ENCODE measurements at regions not wholly inside any gene's neighbourhood (a gene's known extent, or its start where the extent isn't known, plus 50 kb on each side); places are given as distances from the start of the nearest gene placed in this dataset.
"Not testable (repeated sequence)": the region's sequence is repeated elsewhere in the genome, so short reads cannot be mapped to it uniquely, and the experiment has no call there.

DNA sequence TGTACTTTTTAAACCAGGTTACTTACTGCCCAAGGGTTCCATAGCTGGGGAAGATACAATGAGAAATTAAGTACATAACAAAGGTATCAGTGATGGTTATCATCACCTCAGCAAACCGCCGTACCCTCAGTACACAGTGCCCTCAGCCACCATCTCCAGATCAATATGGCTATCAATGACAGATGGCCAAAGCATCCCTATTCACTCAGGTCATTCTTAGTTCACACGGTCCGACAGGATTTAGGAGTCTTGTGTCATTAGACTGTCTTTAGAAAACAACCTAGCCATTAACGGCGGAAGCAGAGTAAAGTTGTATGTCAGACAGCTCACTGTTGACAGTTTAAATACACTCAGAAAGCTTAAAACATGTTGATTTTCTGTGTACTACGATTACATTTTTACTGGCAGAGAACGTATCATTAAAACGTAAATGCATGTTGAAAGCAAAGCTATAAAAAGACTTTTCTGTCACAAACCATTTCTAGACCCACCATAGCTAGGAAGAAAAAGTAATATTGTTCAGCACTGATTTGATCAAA, 106.9 kb downstream of the HOXA1 start:
- intact Hi-C loops (cut with DNase I; ENCODE audit: low total_unique reads), result no loop called here
- TF ChIP-seq POLR2A (IDR thresholded peaks at IDR 0.05), result no peak
- TF ChIP-seq, protein P1, sequence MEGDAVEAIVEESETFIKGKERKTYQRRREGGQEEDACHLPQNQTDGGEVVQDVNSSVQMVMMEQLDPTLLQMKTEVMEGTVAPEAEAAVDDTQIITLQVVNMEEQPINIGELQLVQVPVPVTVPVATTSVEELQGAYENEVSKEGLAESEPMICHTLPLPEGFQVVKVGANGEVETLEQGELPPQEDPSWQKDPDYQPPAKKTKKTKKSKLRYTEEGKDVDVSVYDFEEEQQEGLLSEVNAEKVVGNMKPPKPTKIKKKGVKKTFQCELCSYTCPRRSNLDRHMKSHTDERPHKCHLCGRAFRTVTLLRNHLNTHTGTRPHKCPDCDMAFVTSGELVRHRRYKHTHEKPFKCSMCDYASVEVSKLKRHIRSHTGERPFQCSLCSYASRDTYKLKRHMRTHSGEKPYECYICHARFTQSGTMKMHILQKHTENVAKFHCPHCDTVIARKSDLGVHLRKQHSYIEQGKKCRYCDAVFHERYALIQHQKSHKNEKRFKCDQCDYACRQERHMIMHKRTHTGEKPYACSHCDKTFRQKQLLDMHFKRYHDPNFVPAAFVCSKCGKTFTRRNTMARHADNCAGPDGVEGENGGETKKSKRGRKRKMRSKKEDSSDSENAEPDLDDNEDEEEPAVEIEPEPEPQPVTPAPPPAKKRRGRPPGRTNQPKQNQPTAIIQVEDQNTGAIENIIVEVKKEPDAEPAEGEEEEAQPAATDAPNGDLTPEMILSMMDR (IDR thresholded peaks at IDR 0.05), result no peak
- H3K4me3 ChIP-seq (ENCODE audit: low read depth, poor library complexity, severe bottlenecking), result no peak overlapping the region
- 83 to 85% methylated on average over 9 of the region's 9 CpGs for WGBS, 2 donors
- DNase-seq (ENCODE audit: low spot score in 2 of 2), result no peak

DNA sequence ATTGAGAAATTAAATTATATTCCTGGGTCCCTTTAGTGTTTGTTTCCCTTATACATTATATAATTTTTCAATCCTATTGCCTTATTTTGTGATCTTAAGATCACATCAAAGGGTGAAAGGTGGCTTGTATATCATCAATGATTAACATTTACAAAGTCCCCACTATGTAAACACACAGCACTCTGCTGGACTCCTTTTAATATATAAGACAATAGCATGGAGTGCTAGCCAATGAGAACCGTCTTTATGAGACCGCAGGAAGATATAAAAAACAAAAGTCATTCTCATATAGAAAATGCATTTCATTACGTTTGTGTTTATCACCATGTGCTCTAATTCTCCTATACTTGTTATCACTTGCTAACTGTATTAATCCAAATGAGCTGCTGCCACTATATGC, 108.5 kb downstream of the HOXA1 start:
- intact Hi-C loops (cut with DNase I; ENCODE audit: low total_unique reads), result no loop called here
- no peak for DNase-seq (ENCODE audit: low spot score in 2 of 2)
- WGBS, 2 donors, result 60 to 75% methylated on average over 3 of the region's 3 CpGs
- H3K4me3 ChIP-seq (ENCODE audit: low read depth, poor library complexity, severe bottlenecking), result no peak overlapping the region
- TF ChIP-seq POLR2A (IDR thresholded peaks at IDR 0.05), result no peak
- TF ChIP-seq, protein P1 (IDR thresholded peaks at IDR 0.05), result no peak

DNA sequence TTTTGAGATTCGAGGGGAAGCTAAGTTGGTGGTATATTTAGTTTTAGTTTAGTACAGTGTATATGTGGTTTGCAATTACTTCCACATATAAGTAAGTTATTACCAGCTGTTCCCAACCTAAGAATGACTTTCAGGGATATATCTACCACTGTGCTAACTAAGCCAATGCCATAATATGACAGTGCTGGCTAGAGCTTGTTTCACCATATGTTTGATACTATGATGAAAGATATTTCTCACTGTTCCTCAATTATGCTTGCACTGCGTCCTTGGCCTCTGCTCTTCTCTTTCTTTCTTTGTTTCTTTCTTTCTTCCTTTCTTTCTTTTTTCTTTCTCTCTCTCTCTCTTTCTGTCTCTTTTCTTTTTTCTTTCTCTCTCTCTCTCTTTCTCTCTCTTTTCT, 113.8 kb upstream of the SKAP2 start:
- DNase-seq (ENCODE audit: low spot score in 2 of 2), result no peak
- WGBS, 2 donors, result 82% methylated on average over 2 of the region's 2 CpGs
- TF ChIP-seq, protein P1 (IDR thresholded peaks at IDR 0.05), result no peak
- TF ChIP-seq POLR2A (IDR thresholded peaks at IDR 0.05), result no peak
- H3K4me3 ChIP-seq (ENCODE audit: low read depth, poor library complexity, severe bottlenecking), result no peak overlapping the region
- intact Hi-C loops (cut with DNase I; ENCODE audit: low total_unique reads), result no loop called here

GRCh38 chr7:26976840-26977239, 112.5 kb upstream of the SKAP2 start:
- TF ChIP-seq, protein P1 (IDR thresholded peaks at IDR 0.05), result no peak
- no peak for TF ChIP-seq POLR2A (IDR thresholded peaks at IDR 0.05)
- intact Hi-C loops (cut with DNase I; ENCODE audit: low total_unique reads), result no loop called here
- no peak for DNase-seq (ENCODE audit: low spot score in 2 of 2)
- no peak overlapping the region for H3K4me3 ChIP-seq (ENCODE audit: low read depth, poor library complexity, severe bottlenecking)

DNA sequence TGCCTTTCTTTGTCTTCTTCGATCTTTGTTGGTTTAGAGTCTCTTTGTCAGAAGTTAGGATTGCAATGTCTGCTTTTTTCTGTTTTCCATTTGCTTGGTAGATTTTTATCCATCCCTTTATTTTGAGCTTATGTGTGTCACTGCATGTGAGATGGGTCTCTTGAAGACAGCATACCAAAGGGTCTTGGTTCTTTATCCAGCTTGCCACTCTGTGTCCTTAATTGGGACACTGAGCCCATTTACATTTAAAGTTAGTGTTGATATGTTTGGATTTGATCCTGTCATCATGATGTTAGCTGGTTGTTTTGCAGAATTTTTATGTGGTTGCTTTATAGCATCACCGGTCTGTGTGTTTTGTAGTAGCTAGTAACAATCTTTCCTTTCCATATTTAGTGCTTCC, 107.5 kb upstream of the SKAP2 start:
- 94 to 100% methylated on average over 2 of the region's 2 CpGs for WGBS, 2 donors
- H3K4me3 ChIP-seq (ENCODE audit: low read depth, poor library complexity, severe bottlenecking); DNase-seq (ENCODE audit: low spot score in 2 of 2); intact Hi-C loops (cut with DNase I; ENCODE audit: low total_unique reads): not testable (repeated sequence)

- H3K4me3 ChIP-seq (ENCODE audit: low read depth, poor library complexity, severe bottlenecking), result no peak overlapping the region
- TF ChIP-seq, protein P1 (IDR thresholded peaks at IDR 0.05), result no peak
- TF ChIP-seq POLR2A (IDR thresholded peaks at IDR 0.05), result no peak
- no peak for DNase-seq (ENCODE audit: low spot score in 2 of 2)
- intact Hi-C loops (cut with DNase I; ENCODE audit: low total_unique reads), result no loop called here
- whole genome bisulfite sequencing, 2 donors, result 92 to 95% methylated on average over 3 of the region's 3 CpGs
These were observed 101.3 kb upstream of the SKAP2 start for GRCh38 chr7:26965724-26966123.

Data from lower leg skin (tissue), 4 donors.